AG04450 (cell line): ENCODE measurements at regions not wholly inside any gene's neighbourhood (a gene's known extent, or its start where the extent isn't known, plus 50 kb on each side); places are given as distances from the start of the nearest gene placed in this dataset.

ENCODE experiments used
- CTCF ChIA-PET: fragments of 300-600, 350-600 bp; formaldehyde crosslinking; extraction: SDS; loops from one replicate; lab custom pipeline; 2022; ENCODE audit warnings: antibody characterized with exemption, inconsistent platforms; lab: Charles Lee
- POLR2A ChIA-PET: fragments of 350-600 bp; formaldehyde crosslinking; extraction: SDS; loops from one replicate; lab custom pipeline; 2021; ENCODE audit warnings: antibody characterized with exemption, inconsistent platforms; lab: Yijun Ruan, JAX
- DNase-seq: peaks from one replicate; pipeline ENCODE4 v3.0.0-alpha.2; 2011; ENCODE audit warnings: low read depth, low spot score
- H3K27ac ChIP-seq: one replicate; pipeline ENCODE4 v1.5.1; 2012; ENCODE audit warnings: low read depth, low read length, control low read depth
- H3K27me3 ChIP-seq: one replicate; pipeline ENCODE4 v1.6.0; 2012; ENCODE audit warnings: low read length; ENCODE audit not compliant: control insufficient read depth, insufficient read depth
- H3K4me3 ChIP-seq: 2 replicates; pipeline ENCODE4 v1.5.1; 2011; ENCODE audit warnings: mild to moderate bottlenecking, low read depth, low read length, control low read depth
- H3K9me3 ChIP-seq: 2 replicates; pipeline ENCODE4 v1.5.1; 2012; ENCODE audit warnings: low read length; ENCODE audit not compliant: control insufficient read depth, insufficient read depth
- CTCF ChIP-seq: IDR thresholded peaks from 2 replicates; pipeline ENCODE4 v1.5.1; 2011; ENCODE audit warnings: low read depth, low read length, control low read depth, inconsistent platforms

- no peak for TF ChIP-seq CTCF
- H3K9me3 ChIP-seq: no peaks in the 10 kb centered on the region
- POLR2A ChIA-PET: no interaction called here
- CTCF ChIA-PET: no interaction called here
- no peak for DNase-seq
- H3K27ac ChIP-seq: no peak overlapping the region
- H3K4me3 ChIP-seq: no peak overlapping the region
- H3K27me3 ChIP-seq: no peaks in the 10 kb centered on the region
Observed at GRCh38 chrX:21266949-21267348, 107.3 kb upstream of the CNKSR2 start.

- Histone ChIP-seq H3K27me3 (no peaks in the 10 kb centered on the region), H3K9me3 (no peaks in the 10 kb centered on the region), H3K4me3 (no peak overlapping the region), H3K27ac (no peak overlapping the region)
- ChIA-PET POLR2A (no interaction called here), CTCF (no interaction called here)
- no peak for DNase-seq
- TF ChIP-seq CTCF: no peak
Observed at GRCh38 chrX:21276736-21277433, 97.3 kb upstream of the CNKSR2 start.

- Histone ChIP-seq H3K9me3 (no peaks in the 10 kb centered on the region), H3K27me3 (no peaks in the 10 kb centered on the region), H3K27ac (no peak overlapping the region), H3K4me3 (no peak overlapping the region)
- TF ChIP-seq CTCF: no peak
- DNase-seq: no peak
- ChIA-PET CTCF (no interaction called here), POLR2A (no interaction called here)
Observed at GRCh38 chrX:21289232-21289631, 85.0 kb upstream of the CNKSR2 start.

GRCh38 chrX:21295246-21295820, 78.9 kb upstream of the CNKSR2 start:
- POLR2A ChIA-PET: no interaction called here
- no peak for DNase-seq
- no peak for TF ChIP-seq CTCF
- Histone ChIP-seq H3K9me3 (no peaks in the 10 kb centered on the region), H3K27ac (no peak overlapping the region), H3K4me3 (no peak overlapping the region), H3K27me3 (no peaks in the 10 kb centered on the region)
- CTCF ChIA-PET: no interaction called here

GRCh38 chrX:21305799-21306336, 68.3 kb upstream of the CNKSR2 start:
- no peak for TF ChIP-seq CTCF
- H3K4me3 ChIP-seq: no peak overlapping the region

More at GRCh38 chrX:21305799-21306336, 68.3 kb upstream of the CNKSR2 start:
- no peak for DNase-seq
- H3K27ac ChIP-seq: no peak overlapping the region
- CTCF ChIA-PET: no interaction called here
- H3K9me3 ChIP-seq: no peaks in the 10 kb centered on the region
- H3K27me3 ChIP-seq: no peaks in the 10 kb centered on the region
- POLR2A ChIA-PET: no interaction called here
